IMR-90 (cell line): ENCODE measurements at regions not wholly inside any gene's neighbourhood (a gene's known extent, or its start where the extent isn't known, plus 50 kb on each side); places are given as distances from the start of the nearest gene placed in this dataset.
"Not testable (repeated sequence)": the region's sequence is repeated elsewhere in the genome, so short reads cannot be mapped to it uniquely, and the experiment has no call there.

Experiments
- ATAC-seq: fragments of 200-7000 bp; cut with Tn5 transposase; 2 replicates; pipeline ENCODE4 v1.9.1; 2020; ENCODE audit warnings: low read depth, mild to moderate bottlenecking, moderate library complexity
- BruUV-seq: library from RNA; stranded (reverse); fragments of 400-500 nt; replicated peaks from 2 replicates; lab custom pipeline; 2021; lab: Mats Ljungman, UMichigan
- CTCF ChIA-PET: fragments of 300-600 bp; formaldehyde crosslinking; extraction: SDS; loops from one replicate; lab custom pipeline; 2021; ENCODE audit warnings: antibody characterized with exemption; lab: Yijun Ruan, JAX
- POLR2A ChIA-PET: fragments of 300-600 bp; sonication (Branson Sonifier 250); formaldehyde crosslinking; loops from one replicate; lab custom pipeline; 2022; ENCODE audit warnings: antibody characterized with exemption; ENCODE audit not compliant: unreplicated experiment; lab: Charles Lee
- DNase-seq: peaks from one replicate; pipeline ENCODE4 v3.0.0; 2013
- H2AFZ ChIP-seq: replicated peaks from 2 replicates; pipeline ENCODE3; 2013; ENCODE audit warnings: low read length, mild to moderate bottlenecking; ENCODE audit not compliant: poor library complexity
- H2AK5ac ChIP-seq: 2 replicates; pipeline ENCODE4 v1.6.1; 2013; ENCODE audit warnings: low read depth, low read length, inconsistent platforms
- H2AK9ac ChIP-seq: replicated peaks from 2 replicates; pipeline ENCODE3; 2013; ENCODE audit warnings: mild to moderate bottlenecking, low read depth, low read length, moderate library complexity; ENCODE audit not compliant: poor library complexity
- H2BK120ac ChIP-seq: 2 replicates; pipeline ENCODE4 v1.6.1; 2013; ENCODE audit warnings: low read depth, low read length, inconsistent platforms
- H2BK15ac ChIP-seq: 3 replicates; pipeline ENCODE4 v1.6.1; 2013; ENCODE audit warnings: low read depth, low read length, inconsistent platforms
- H2BK20ac ChIP-seq: 2 replicates; pipeline ENCODE4 v1.6.1; 2013; ENCODE audit warnings: low read depth, mild to moderate bottlenecking, inconsistent platforms, low read length, moderate library complexity
- H2BK5ac ChIP-seq: 2 replicates; pipeline ENCODE4 v1.6.1; 2013; ENCODE audit warnings: mild to moderate bottlenecking, low read depth, low read length, inconsistent platforms; ENCODE audit not compliant: poor library complexity, severe bottlenecking
- H3K14ac ChIP-seq: replicated peaks from 2 replicates; pipeline ENCODE4 v1.6.1; 2013; ENCODE audit warnings: low read depth, low read length, inconsistent platforms
- H3K18ac ChIP-seq: 2 replicates; pipeline ENCODE4 v1.6.1; 2013; ENCODE audit warnings: low read depth, low read length, control low read depth
- H3K23ac ChIP-seq: 2 replicates; pipeline ENCODE4 v1.6.1; 2013; ENCODE audit warnings: low read depth, low read length, inconsistent platforms
- H3K27ac ChIP-seq: 2 replicates; pipeline ENCODE4 v1.5.1; 2013; ENCODE audit warnings: mild to moderate bottlenecking, control low read depth, low read length; ENCODE audit not compliant: insufficient read depth
- H3K27me3 ChIP-seq: 2 replicates; pipeline ENCODE4 v1.6.1; 2013; ENCODE audit warnings: low read length; ENCODE audit not compliant: control insufficient read depth, insufficient read depth
- H3K36me3 ChIP-seq: 2 replicates; pipeline ENCODE4 v1.6.1; 2013; ENCODE audit warnings: low read length, mixed read lengths; ENCODE audit not compliant: control insufficient read depth, insufficient read depth
- H3K4ac ChIP-seq: 2 replicates; pipeline ENCODE4 v1.6.1; 2013; ENCODE audit warnings: low read depth, low read length, inconsistent platforms
- H3K4me1 ChIP-seq: 2 replicates; pipeline ENCODE4 v1.6.1; 2013; ENCODE audit warnings: low read length, mixed read lengths; ENCODE audit not compliant: control insufficient read depth, insufficient read depth
- H3K4me2 ChIP-seq: 2 replicates; pipeline ENCODE4 v1.6.1; 2013; ENCODE audit warnings: low read depth, mild to moderate bottlenecking, control low read depth, low read length, moderate library complexity
- H3K4me3 ChIP-seq: 2 replicates; pipeline ENCODE4 v1.5.1; 2013; ENCODE audit warnings: low read depth, mild to moderate bottlenecking, control low read depth, low read length, moderate library complexity; ENCODE audit not compliant: insufficient read depth
- H3K56ac ChIP-seq: 2 replicates; pipeline ENCODE4 v1.6.1; 2013; ENCODE audit warnings: low read length, inconsistent platforms; ENCODE audit not compliant: insufficient read depth; ENCODE audit errors: extremely low read depth
- H3K79me1 ChIP-seq, 2 experiments: 2 replicates each; pipeline ENCODE4 v1.6.1; 2013; ENCODE audit warnings: low read length in 2 of 2, inconsistent platforms in 1 of 2, low read depth in 1 of 2
- H3K9ac ChIP-seq: 2 replicates; pipeline ENCODE4 v1.6.1; 2013; ENCODE audit warnings: low read depth, low read length, control low read depth
- H3K9me1 ChIP-seq: 2 replicates; pipeline ENCODE4 v1.6.1; 2013; ENCODE audit warnings: low read length, inconsistent platforms; ENCODE audit not compliant: insufficient read depth
- H3K9me3 ChIP-seq: 2 replicates; pipeline ENCODE4 v1.6.1; 2013; ENCODE audit warnings: low read length; ENCODE audit not compliant: control insufficient read depth, insufficient read depth
- H4K20me1 ChIP-seq: 2 replicates; pipeline ENCODE4 v1.6.1; 2013; ENCODE audit warnings: low read length, inconsistent platforms; ENCODE audit not compliant: insufficient read depth
- H4K5ac ChIP-seq: 2 replicates; pipeline ENCODE4 v1.6.1; 2013; ENCODE audit warnings: mild to moderate bottlenecking, low read depth, low read length, control low read depth
- H4K8ac ChIP-seq, 2 experiments: 2 replicates each; pipeline ENCODE4 v1.6.1; 2013; ENCODE audit warnings: low read depth in 2 of 2, low read length in 2 of 2, control low read depth in 1 of 2, inconsistent platforms in 1 of 2
- H4K91ac ChIP-seq: 2 replicates; pipeline ENCODE4 v1.6.1; 2013; ENCODE audit warnings: low read depth, low read length, inconsistent platforms; ENCODE audit not compliant: insufficient read depth
- WGBS, 2 experiments: methylation state at CpG; one replicate each; pipeline versions ENCODE4 v1.1.5 to v1.1.7; 2013; ENCODE audit warnings: missing lambda C conversion rate in 2 of 2; ENCODE audit not compliant: insufficient read length in 1 of 2; ENCODE audit errors: extremely low coverage in 2 of 2; 5-methylcytosine and 5-hydroxymethylcytosine counted together
- dilution Hi-C: fragments of 300-500 bp; cut with HindIII; formaldehyde crosslinking; loops from one replicate; pipeline ENCODE4 v1.14.3; 2018; ENCODE audit warnings: low sequenced_read_pairs; ENCODE audit not compliant: unreplicated experiment
- in situ Hi-C: fragments of 300-500 bp; cut with MboI; formaldehyde crosslinking; loops from 3 replicates; pipeline ENCODE4 v1.14.3; 2019; ENCODE audit warnings: low sequenced_read_pairs, inconsistent platforms, mixed read lengths
- intact Hi-C: fragments of 100-400 bp; cut with micrococcal nuclease; formaldehyde crosslinking; loops from 2 replicates; pipeline ENCODE4 v1.10.0; 2022

DNA sequence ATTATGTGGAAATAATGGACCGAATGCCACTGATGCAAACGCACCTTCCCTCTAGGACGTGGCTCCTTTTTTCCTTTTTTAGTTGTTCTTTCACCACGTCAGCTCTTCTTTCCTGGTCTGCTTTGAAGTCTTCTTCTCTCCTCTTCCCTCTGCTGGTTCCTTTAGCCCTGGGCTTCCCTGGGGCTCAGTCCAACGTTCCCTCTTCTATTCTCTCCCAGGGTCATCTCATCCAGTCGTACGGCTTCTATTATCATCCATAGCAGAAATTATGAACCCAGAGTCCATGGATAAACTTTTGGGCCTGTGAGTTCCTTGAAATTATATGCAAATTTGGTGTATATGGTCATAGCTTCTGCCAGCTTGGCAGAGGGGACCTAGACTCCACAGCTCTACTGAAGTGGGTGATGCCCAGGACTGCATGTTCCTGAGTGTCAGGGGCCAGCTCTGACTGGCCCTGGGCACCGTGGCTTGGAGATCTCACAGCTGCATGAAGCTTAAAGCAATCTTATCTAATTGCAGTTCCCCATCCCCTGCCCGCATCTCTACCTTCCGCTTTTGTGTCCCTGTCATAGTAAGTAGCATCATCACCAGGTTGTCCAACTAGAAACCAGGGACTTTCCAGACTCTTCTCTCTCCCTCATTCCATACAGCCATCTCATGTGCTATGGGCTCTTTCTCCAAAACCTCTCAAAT is 746.3 kb upstream of the TPTE start:
- peaks cover 48% of the 10 kb centered on the region for H3K9me3 ChIP-seq
- H2BK15ac ChIP-seq, H3K4me2 ChIP-seq, H3K14ac ChIP-seq, H4K8ac ChIP-seq, H3K4ac ChIP-seq, H2BK20ac ChIP-seq, H3K9me1 ChIP-seq, H4K91ac ChIP-seq, H3K27me3 ChIP-seq, H2BK120ac ChIP-seq, H4K20me1 ChIP-seq, H4K5ac ChIP-seq, H3K4me1 ChIP-seq, in situ Hi-C loops, BruUV-seq, H3K4me3 ChIP-seq, intact Hi-C loops, dilution Hi-C loops, H2AFZ ChIP-seq, H2BK5ac ChIP-seq, CTCF ChIA-PET, H3K9ac ChIP-seq, POLR2A ChIA-PET, H2AK9ac ChIP-seq, H3K56ac ChIP-seq, H3K36me3 ChIP-seq, H3K18ac ChIP-seq, DNase-seq, H3K79me1 ChIP-seq, ATAC-seq, H3K27ac ChIP-seq, H3K23ac ChIP-seq, H2AK5ac ChIP-seq: not testable (repeated sequence)
- WGBS, 2 experiments: 47% methylated on average over 8 of the region's 10 CpGs; no CpG with 5 or more reads in 1 of the 2 experiments

DNA sequence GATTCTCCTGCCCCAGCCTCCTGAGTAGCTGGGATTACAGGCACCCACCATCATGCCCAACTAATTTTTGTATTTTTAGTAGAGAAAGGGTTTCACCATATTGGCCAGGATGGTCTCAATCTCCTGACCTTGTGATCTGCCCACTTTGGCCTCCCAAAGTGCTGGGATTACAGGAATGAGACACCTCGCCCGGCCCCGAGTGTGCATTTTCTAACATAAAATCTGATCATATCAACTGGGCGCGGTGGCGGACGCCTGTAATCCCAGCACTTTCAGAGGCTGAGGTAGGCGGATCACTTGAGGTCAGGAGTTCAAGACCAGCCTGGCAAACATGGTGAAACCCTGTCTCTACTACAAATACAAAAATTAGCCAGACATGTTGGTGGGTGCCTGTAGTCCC is 745.5 kb upstream of the TPTE start:
- H3K56ac ChIP-seq, H4K91ac ChIP-seq, BruUV-seq, POLR2A ChIA-PET, H3K27ac ChIP-seq, H3K18ac ChIP-seq, in situ Hi-C loops, ATAC-seq, intact Hi-C loops, H2BK20ac ChIP-seq, H2BK5ac ChIP-seq, H2AK9ac ChIP-seq, H3K4me3 ChIP-seq, H4K8ac ChIP-seq, H2AK5ac ChIP-seq, H3K36me3 ChIP-seq, DNase-seq, H3K27me3 ChIP-seq, H3K23ac ChIP-seq, H2AFZ ChIP-seq, H2BK15ac ChIP-seq, H4K5ac ChIP-seq, H3K4me1 ChIP-seq, H3K14ac ChIP-seq, H4K20me1 ChIP-seq, H3K4ac ChIP-seq, H3K79me1 ChIP-seq, dilution Hi-C loops, CTCF ChIA-PET, H3K9ac ChIP-seq, H2BK120ac ChIP-seq, H3K9me1 ChIP-seq, H3K4me2 ChIP-seq: not testable (repeated sequence)
- H3K9me3 ChIP-seq: peaks cover 44% of the 10 kb centered on the region
- WGBS, 2 experiments: 41% methylated on average over 3 of the region's 8 CpGs; no CpG with 5 or more reads in 1 of the 2 experiments
